DOHH2 (cell line): ENCODE measurements at regions not wholly inside any gene's neighbourhood (a gene's known extent, or its start where the extent isn't known, plus 50 kb on each side); places are given as distances from the start of the nearest gene placed in this dataset.

Experiments
- EZH2phosphoT487 ChIP-seq: fragments of 200-600 bp; sonication (generic); IDR thresholded peaks from 2 replicates; pipeline ENCODE4 v1.6.1; 2017; ENCODE audit warnings: borderline replicate concordance, mild to moderate bottlenecking, antibody characterized with exemption, low read length, moderate library complexity, mixed read lengths
- TF ChIP-seq, protein P1 (sequence below): fragments of 200-600 bp; sonication (generic); IDR thresholded peaks from one replicate; pipeline ENCODE4 v1.5.1; 2014; ENCODE audit warnings: antibody characterized with exemption, mild to moderate bottlenecking, low read depth, low read length; ENCODE audit not compliant: poor library complexity, severe bottlenecking

DNA sequence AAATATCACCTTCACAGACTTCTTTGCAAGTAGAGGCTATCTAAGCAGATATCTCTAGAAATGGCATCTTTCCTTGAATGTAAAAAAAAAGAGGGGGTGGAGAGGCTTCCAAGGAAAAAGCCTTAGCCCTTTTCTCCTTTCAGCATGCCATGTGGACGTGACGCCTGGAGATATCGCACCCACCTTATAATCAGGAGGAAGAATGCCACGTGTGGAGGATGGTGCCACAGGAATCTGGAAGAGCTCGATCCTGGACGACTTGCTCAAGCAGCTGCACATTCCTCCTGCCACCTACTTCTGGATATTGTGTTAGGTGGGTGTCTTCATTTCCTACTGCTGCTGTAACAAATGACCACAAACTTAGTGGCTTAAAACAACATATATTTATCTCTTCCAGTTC is 203.6 kb downstream of the NUAK1 start:
- TF ChIP-seq, protein P1, sequence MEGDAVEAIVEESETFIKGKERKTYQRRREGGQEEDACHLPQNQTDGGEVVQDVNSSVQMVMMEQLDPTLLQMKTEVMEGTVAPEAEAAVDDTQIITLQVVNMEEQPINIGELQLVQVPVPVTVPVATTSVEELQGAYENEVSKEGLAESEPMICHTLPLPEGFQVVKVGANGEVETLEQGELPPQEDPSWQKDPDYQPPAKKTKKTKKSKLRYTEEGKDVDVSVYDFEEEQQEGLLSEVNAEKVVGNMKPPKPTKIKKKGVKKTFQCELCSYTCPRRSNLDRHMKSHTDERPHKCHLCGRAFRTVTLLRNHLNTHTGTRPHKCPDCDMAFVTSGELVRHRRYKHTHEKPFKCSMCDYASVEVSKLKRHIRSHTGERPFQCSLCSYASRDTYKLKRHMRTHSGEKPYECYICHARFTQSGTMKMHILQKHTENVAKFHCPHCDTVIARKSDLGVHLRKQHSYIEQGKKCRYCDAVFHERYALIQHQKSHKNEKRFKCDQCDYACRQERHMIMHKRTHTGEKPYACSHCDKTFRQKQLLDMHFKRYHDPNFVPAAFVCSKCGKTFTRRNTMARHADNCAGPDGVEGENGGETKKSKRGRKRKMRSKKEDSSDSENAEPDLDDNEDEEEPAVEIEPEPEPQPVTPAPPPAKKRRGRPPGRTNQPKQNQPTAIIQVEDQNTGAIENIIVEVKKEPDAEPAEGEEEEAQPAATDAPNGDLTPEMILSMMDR, result no peak
- TF ChIP-seq EZH2phosphoT487, result no peak
